ENCODE measurements at regions not wholly inside any gene's neighbourhood (a gene's known extent, or its start where the extent isn't known, plus 50 kb on each side); places are given as distances from the start of the nearest gene placed in this dataset.
"Not testable (repeated sequence)": the region's sequence is repeated elsewhere in the genome, so short reads cannot be mapped to it uniquely, and the experiment has no call there.

DNA sequence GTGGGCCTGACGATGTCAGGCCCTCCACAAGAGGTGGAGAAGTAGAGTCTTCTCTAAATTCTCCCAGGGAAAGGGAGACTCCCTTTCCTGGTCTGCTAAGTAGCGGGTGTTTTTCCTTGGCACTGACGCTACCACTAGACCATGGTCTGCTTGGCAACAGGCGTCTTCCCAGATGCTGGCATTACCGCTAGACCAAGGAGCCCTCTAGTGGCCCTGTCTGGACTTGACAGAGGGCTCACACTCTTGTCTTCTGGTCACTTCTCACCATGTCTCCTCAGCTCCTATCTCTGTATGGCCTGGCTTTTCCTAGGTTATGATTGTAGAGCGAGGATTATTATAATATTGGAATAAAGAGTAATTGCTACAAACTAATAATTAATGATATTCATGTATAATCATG lies 51.1 kb upstream of the RASSF6 start:
- DNase-seq (ENCODE audit: low spot score) = not testable (repeated sequence)

- no peak for DNase-seq (ENCODE audit: low spot score)
These were observed 53.0 kb upstream of the RASSF6 start for GRCh38 chr4:73673286-73673685.

DNA sequence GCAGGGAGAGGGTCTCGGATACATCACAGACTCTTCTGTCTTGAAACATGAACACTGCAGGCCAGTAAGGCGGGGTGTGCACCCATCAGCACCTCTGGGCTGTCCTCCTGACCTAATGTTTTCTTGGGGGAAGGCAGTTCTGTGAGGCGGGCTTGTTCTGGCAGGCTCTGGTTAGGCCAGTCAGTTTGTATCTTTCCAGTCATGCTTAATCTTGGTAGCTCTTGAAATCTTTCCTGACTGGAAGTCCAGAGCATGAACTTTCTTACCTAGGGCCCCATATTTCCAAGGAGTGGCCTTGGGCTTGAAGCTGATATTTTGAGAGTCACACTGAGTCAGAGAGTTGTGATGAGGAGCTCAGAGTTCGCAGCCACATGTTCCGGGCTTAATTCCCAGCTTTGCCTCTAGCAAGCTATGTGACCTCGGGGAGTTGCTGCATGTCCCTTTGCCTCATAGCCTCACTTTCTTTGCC lies 54.2 kb upstream of the RASSF6 start:
- DNase-seq (ENCODE audit: low spot score) = peak; percentile 30

DNA sequence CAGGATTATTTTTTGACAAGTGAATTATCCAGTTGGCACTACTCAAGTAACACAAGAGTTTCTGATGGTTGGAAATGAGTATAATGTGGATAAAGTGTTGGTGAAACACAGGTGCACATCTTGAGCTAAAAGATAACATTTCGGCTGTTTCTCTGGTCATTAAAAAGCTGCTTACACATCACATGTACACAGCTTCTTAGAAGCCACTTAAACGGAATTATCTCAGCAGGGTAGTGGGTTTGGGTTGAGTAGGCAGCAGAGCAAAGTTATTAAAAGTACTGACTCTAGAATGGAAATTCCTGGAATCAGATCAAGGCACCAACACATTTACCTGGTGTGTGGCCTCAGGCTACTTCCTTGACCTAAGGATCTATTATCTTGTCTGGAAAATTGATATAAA lies 55.4 kb upstream of the RASSF6 start:
- no peak for DNase-seq (ENCODE audit: low spot score)

DNA sequence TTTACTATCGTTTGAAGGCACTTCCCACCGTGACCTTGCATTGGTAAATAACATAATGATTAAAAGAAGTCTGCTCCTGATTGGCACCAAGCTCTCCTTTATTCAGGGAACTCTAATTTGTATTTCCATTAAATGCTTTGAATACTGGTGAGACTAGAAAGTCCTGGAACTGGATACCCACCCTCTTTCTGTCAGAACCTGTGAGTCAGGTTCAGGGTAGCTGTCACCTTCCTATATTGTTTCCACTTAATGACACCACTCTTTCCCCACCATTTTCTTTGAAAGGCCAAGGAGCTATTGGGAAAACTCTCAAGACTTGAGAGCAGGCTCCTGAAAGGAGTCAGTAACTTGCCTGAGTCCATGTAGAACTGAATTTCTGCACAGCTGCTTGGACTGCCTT lies 55.9 kb upstream of the RASSF6 start:
- DNase-seq (ENCODE audit: low spot score) = no peak

DNA sequence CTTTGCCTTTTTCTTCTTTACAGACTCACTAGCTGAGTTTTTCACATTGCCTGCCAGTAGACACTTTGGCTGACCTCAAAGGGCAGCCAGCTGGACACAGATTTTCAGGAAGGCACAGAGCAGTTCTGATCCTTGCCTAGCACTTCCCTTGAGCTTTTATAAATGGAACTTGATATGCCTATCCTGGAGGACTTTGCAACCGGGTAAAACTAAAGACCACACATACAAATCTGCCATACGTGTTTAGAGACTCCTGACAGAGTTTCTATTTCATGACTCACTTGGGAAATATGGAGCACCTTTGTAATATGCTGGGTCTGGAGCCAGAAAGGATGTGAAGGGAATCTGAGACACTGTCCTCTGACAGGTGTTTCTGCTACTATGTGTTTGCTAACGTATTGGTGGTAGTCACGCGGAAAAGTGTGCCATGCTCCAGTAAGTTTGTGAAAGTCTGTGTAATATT lies 56.7 kb upstream of the RASSF6 start:
- no peak for DNase-seq (ENCODE audit: low spot score)

GRCh38 chr4:73679836-73680235 lies 59.6 kb upstream of the RASSF6 start:
- DNase-seq (ENCODE audit: low spot score) = peak; percentile 21

- DNase-seq (ENCODE audit: low spot score) = no peak
These were observed 58.6 kb upstream of the CXCL8 start for GRCh38 chr4:73681776-73682175.

DNA sequence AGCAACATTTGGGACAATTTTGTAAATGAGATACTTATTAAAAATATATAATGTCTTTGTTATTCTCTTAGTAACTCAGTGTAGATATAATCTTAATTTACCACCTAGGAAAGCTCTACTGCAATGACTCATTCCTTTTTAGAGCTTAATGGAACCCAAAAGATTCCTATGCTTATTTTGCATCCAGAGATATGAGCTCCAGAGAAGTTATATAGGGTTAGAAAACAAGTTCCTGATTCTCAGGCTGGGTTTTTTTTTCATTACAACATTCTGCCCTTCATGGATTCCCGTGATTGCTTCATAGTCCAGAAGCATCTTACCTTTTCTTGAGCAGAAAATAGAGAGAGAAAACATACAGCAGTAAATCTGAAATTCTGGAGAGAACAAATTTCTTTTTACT lies 57.9 kb upstream of the CXCL8 start:
- DNase-seq (ENCODE audit: low spot score) = no peak

- DNase-seq (ENCODE audit: low spot score) = no peak
These were observed 57.3 kb upstream of the CXCL8 start for GRCh38 chr4:73683033-73683432.

DNA sequence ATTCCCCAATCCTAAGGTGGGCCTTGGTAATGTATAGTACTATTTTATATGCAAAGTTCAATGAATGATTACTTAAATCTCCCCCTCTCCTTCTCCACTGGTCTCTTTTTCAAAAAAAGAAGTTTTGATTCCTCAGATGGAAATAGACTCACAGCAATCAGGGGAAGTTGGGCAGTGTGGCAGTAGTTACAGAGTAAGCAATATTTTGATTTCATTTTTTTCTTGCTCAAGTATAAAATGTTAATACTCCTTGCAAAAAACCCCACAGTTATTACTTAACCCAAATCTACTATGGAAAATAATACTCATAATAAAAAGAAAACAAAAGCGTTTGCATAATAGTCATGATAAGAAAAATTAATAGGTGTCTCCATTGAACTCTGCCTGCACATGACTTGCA lies 56.9 kb upstream of the CXCL8 start:
- DNase-seq (ENCODE audit: low spot score) = no peak

- no peak for DNase-seq (ENCODE audit: low spot score)
These were observed 56.3 kb upstream of the CXCL8 start for GRCh38 chr4:73684097-73684496.

GRCh38 chr4:73685052-73685451 lies 55.3 kb upstream of the CXCL8 start:
- no peak for DNase-seq (ENCODE audit: low spot score)

DNA sequence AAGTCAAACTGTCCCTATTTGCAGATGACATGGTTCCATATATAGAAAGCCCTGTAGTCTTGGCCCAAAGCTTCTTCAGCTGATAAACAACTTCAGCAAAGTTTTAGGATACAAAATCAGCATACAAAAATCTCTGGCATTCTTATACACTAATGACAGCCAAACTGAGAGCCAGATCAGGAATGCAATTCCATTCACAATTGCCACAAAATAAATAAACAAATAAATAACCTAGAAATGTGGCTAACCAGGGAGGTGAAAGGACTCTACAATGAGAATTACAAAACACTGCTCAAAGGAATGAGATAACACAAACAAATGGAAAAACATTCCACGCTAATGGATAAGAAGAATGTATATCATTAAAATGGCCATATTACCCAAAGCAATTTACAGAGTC lies 52.9 kb upstream of the CXCL8 start:
- no peak for DNase-seq (ENCODE audit: low spot score)

- DNase-seq (ENCODE audit: low spot score) = peak; percentile 33
These were observed 50.2 kb upstream of the CXCL8 start for GRCh38 chr4:73690051-73690738.
